ENCODE measurements at regions not wholly inside any gene's neighbourhood (a gene's known extent, or its start where the extent isn't known, plus 50 kb on each side); places are given as distances from the start of the nearest gene placed in this dataset.

DNA sequence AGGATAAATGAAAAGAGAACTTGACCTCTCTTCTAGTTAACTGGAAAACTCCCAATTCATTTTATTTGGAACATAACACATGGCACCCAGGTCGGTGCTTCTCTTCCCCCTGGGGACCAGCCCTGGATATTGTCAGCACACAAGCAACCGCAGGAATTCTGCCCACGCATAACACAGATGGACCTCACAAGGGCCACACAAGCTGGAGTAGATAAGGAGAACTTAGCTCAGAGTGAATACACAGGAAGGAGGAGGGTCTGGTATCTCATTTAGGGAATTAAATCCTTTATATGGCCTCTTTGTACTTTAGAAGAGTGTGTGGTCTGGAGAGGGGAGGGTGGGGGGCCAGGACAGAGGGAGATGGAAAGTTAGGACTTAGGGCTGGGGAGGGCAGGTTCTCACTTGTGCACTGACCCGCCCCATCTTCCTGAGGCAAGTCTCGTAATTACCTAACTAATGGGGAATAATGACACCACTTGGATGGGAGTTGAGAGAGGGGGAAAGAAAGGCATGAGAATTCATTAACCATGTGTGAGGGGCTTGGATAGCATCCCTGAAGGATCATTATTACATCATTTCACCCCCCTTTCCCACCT lies 341.2 kb upstream of the WWC1 start:
- DNase-seq: no peak
- no peaks in the 10 kb centered on the region for H3K27me3 ChIP-seq (ENCODE audit: control insufficient read depth, insufficient read depth, low read length)
- H3K36me3 ChIP-seq (ENCODE audit: control insufficient read depth, insufficient read depth, low read length): no peaks in the 10 kb centered on the region
- H3K4me3 ChIP-seq (ENCODE audit: low read length): no peak overlapping the region
- WGBS (ENCODE audit: insufficient coverage, low lambda C conversion rate): no CpG with 5 or more reads among the region's 5 CpGs
- no peaks in the 10 kb centered on the region for H3K9me3 ChIP-seq (ENCODE audit: control insufficient read depth, low read depth, low read length)
- H3K4me1 ChIP-seq (ENCODE audit: control insufficient read depth, insufficient read depth, low read length): no peaks in the 10 kb centered on the region
- H3K27ac ChIP-seq (ENCODE audit: low read length): no peak overlapping the region

GRCh38 chr5:167951116-167951515 lies 340.3 kb upstream of the WWC1 start:
- Histone ChIP-seq H3K9me3 (ENCODE audit: control insufficient read depth, low read depth, low read length) (no peaks in the 10 kb centered on the region), H3K4me3 (ENCODE audit: low read length) (no peak overlapping the region), H3K27me3 (ENCODE audit: control insufficient read depth, insufficient read depth, low read length) (no peaks in the 10 kb centered on the region), H3K27ac (ENCODE audit: low read length) (no peak overlapping the region), H3K36me3 (ENCODE audit: control insufficient read depth, insufficient read depth, low read length) (no peaks in the 10 kb centered on the region), H3K4me1 (ENCODE audit: control insufficient read depth, insufficient read depth, low read length) (no peaks in the 10 kb centered on the region)
- no peak for DNase-seq
- 84% methylated on average over 2 of the region's 4 CpGs for WGBS (ENCODE audit: insufficient coverage, low lambda C conversion rate)

DNA sequence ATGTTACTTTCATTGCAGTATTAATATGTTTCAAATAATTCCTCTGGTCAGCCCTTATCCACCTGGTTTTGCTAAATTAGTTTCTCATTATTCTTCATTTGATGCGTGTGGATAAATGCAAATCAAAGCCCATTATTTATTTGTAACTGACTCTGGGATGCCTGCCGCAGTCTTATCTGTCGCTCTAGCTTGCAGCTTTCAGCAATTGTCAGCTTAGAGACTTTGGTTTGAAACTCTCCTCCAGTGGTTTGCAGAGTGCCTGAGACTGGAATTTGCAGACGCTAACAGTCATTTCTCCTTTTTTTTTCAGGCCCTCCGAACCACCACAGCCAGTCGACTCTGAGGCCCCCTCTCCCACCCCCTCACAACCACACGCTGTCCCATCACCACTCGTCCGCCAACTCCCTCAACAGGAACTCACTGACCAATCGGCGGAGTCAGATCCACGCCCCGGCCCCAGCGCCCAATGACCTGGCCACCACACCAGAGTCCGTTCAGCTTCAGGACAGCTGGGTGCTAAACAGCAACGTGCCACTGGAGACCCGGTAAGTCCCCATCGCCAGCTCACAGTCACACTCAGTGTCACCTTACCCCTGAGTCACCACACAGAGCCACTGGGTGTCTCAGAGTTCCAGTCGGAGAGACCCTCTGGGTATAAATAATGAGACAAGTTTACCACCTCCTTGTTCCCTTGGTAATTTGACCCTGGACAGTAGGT lies 339.0 kb upstream of the WWC1 start:
- H3K27me3 ChIP-seq (ENCODE audit: control insufficient read depth, insufficient read depth, low read length): no peaks in the 10 kb centered on the region
- WGBS (ENCODE audit: insufficient coverage, low lambda C conversion rate): 28% methylated on average over 3 of the region's 19 CpGs

GRCh38 chr5:167953151-167953798 lies 338.2 kb upstream of the WWC1 start:
- no peaks in the 10 kb centered on the region for H3K4me1 ChIP-seq (ENCODE audit: control insufficient read depth, insufficient read depth, low read length)
- no peak for DNase-seq
- no peaks in the 10 kb centered on the region for H3K36me3 ChIP-seq (ENCODE audit: control insufficient read depth, insufficient read depth, low read length)
- 0% methylated on average over 1 of the region's 4 CpGs for WGBS (ENCODE audit: insufficient coverage, low lambda C conversion rate)
- no peak overlapping the region for H3K4me3 ChIP-seq (ENCODE audit: low read length)
- no peaks in the 10 kb centered on the region for H3K9me3 ChIP-seq (ENCODE audit: control insufficient read depth, low read depth, low read length)
- no peaks in the 10 kb centered on the region for H3K27me3 ChIP-seq (ENCODE audit: control insufficient read depth, insufficient read depth, low read length)
- H3K27ac ChIP-seq (ENCODE audit: low read length): no peak overlapping the region

More for the DNA sequence above, 339.0 kb upstream of the WWC1 start:
- H3K9me3 ChIP-seq (ENCODE audit: control insufficient read depth, low read depth, low read length): no peaks in the 10 kb centered on the region
- no peak overlapping the region for H3K4me3 ChIP-seq (ENCODE audit: low read length)
- no peaks in the 10 kb centered on the region for H3K4me1 ChIP-seq (ENCODE audit: control insufficient read depth, insufficient read depth, low read length)
- H3K36me3 ChIP-seq (ENCODE audit: control insufficient read depth, insufficient read depth, low read length): no peaks in the 10 kb centered on the region
- DNase-seq: no peak
- H3K27ac ChIP-seq (ENCODE audit: low read length): no peak overlapping the region

GRCh38 chr5:167961731-167962130 lies 329.7 kb upstream of the WWC1 start:
- H3K4me3 ChIP-seq (ENCODE audit: low read length): no peak overlapping the region
- H3K27me3 ChIP-seq (ENCODE audit: control insufficient read depth, insufficient read depth, low read length): no peaks in the 10 kb centered on the region
- WGBS (ENCODE audit: insufficient coverage, low lambda C conversion rate): no CpG with 5 or more reads among the region's 2 CpGs
- no peaks in the 10 kb centered on the region for H3K4me1 ChIP-seq (ENCODE audit: control insufficient read depth, insufficient read depth, low read length)
- no peak overlapping the region for H3K27ac ChIP-seq (ENCODE audit: low read length)
- DNase-seq: no peak
- no peaks in the 10 kb centered on the region for H3K9me3 ChIP-seq (ENCODE audit: control insufficient read depth, low read depth, low read length)
- H3K36me3 ChIP-seq (ENCODE audit: control insufficient read depth, insufficient read depth, low read length): no peaks in the 10 kb centered on the region

DNA sequence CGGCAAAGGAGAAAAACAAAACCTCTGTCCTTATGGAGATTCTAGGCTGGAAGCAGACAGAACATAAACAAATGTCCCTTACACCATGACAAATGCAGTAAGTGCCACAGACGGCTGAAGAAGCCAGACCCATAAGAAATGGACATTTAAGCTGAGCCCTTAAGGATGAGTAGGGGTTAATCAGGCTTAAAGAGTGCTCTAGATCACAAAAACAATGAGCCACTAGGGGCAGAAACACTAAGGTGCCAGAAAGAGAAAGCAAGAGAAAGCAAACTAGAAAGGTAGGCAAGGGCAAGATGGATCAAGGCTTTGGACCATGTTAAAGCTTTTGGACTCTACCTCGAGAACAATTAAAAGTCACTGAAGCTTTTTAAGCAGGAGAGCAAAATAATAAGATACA lies 326.9 kb upstream of the WWC1 start:
- Histone ChIP-seq H3K27me3 (ENCODE audit: control insufficient read depth, insufficient read depth, low read length) (no peaks in the 10 kb centered on the region), H3K4me1 (ENCODE audit: control insufficient read depth, insufficient read depth, low read length) (no peaks in the 10 kb centered on the region), H3K4me3 (ENCODE audit: low read length) (no peak overlapping the region), H3K27ac (ENCODE audit: low read length) (no peak overlapping the region), H3K36me3 (ENCODE audit: control insufficient read depth, insufficient read depth, low read length) (no peaks in the 10 kb centered on the region), H3K9me3 (ENCODE audit: control insufficient read depth, low read depth, low read length) (no peaks in the 10 kb centered on the region)
- no peak for DNase-seq
- 86% methylated on average over 1 of the region's 3 CpGs for WGBS (ENCODE audit: insufficient coverage, low lambda C conversion rate)

DNA sequence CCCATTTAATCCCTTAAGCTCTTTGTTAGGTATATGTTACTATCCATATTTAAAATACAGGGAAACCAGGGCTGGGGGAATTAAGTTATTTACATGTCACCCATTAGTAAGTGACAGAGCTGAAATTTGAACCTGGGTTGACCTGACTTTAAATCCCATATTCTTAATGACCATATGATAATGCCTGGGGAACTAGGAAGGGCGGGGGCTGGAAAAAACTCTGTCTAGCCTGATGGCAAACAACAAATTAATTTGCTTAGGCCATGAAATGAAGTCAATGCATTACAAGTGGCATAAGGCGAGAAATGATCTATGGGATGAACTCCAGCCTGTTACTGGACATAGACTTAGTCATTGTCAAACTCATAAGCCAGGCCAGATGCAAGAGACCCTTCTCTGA lies 325.7 kb upstream of the WWC1 start:
- no peak overlapping the region for H3K27ac ChIP-seq (ENCODE audit: low read length)
- H3K27me3 ChIP-seq (ENCODE audit: control insufficient read depth, insufficient read depth, low read length): no peaks in the 10 kb centered on the region
- H3K36me3 ChIP-seq (ENCODE audit: control insufficient read depth, insufficient read depth, low read length): no peaks in the 10 kb centered on the region
- no peaks in the 10 kb centered on the region for H3K9me3 ChIP-seq (ENCODE audit: control insufficient read depth, low read depth, low read length)
- DNase-seq: no peak
- H3K4me1 ChIP-seq (ENCODE audit: control insufficient read depth, insufficient read depth, low read length): no peaks in the 10 kb centered on the region
- no CpG with 5 or more reads among the region's 2 CpGs for WGBS (ENCODE audit: insufficient coverage, low lambda C conversion rate)
- H3K4me3 ChIP-seq (ENCODE audit: low read length): no peak overlapping the region

GRCh38 chr5:167966979-167967378 lies 324.5 kb upstream of the WWC1 start:
- H3K27ac ChIP-seq (ENCODE audit: low read length): no peak overlapping the region
- no peaks in the 10 kb centered on the region for H3K9me3 ChIP-seq (ENCODE audit: control insufficient read depth, low read depth, low read length)
- H3K36me3 ChIP-seq (ENCODE audit: control insufficient read depth, insufficient read depth, low read length): no peaks in the 10 kb centered on the region
- WGBS (ENCODE audit: insufficient coverage, low lambda C conversion rate): 51% methylated on average over 3 of the region's 3 CpGs
- DNase-seq: no peak
- H3K4me3 ChIP-seq (ENCODE audit: low read length): no peak overlapping the region
- no peaks in the 10 kb centered on the region for H3K4me1 ChIP-seq (ENCODE audit: control insufficient read depth, insufficient read depth, low read length)
- H3K27me3 ChIP-seq (ENCODE audit: control insufficient read depth, insufficient read depth, low read length): no peaks in the 10 kb centered on the region

DNA sequence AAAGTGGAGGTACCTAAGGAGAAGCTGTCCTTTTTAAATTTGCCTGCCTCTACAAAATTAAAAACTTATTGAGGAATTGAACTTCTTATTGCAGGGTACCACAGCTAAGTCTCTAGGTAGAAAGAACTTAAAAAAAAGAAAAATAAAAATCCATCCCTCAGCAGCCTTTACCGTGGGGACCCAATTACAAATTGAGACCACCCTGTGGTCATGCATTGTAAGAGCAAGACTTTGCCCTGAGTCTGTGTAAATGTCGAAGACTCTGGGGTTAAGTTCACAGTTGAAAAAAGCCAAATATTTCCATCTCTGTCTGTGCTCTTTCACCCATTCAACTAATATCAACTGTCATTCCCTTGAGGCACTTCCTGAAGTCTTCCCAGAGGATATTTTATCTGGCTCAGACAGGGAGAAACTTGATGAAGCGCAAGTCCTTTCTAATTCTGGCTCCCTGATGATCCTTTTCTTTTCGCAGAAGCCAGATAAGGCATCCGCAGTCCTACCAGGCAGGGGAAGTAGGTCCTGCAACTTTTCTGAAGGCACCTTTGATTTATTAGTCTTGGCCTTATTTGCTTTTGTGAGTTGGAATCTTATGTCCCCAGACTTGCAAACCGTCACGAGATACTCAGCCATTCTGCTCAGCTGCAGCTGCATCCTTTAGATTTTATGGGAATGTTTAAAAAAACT lies 323.8 kb upstream of the WWC1 start:
- Histone ChIP-seq H3K36me3 (ENCODE audit: control insufficient read depth, insufficient read depth, low read length) (no peaks in the 10 kb centered on the region), H3K9me3 (ENCODE audit: control insufficient read depth, low read depth, low read length) (no peaks in the 10 kb centered on the region), H3K4me3 (ENCODE audit: low read length) (no peak overlapping the region), H3K4me1 (ENCODE audit: control insufficient read depth, insufficient read depth, low read length) (no peaks in the 10 kb centered on the region), H3K27ac (ENCODE audit: low read length) (no peak overlapping the region), H3K27me3 (ENCODE audit: control insufficient read depth, insufficient read depth, low read length) (no peaks in the 10 kb centered on the region)
- WGBS (ENCODE audit: insufficient coverage, low lambda C conversion rate): no CpG with 5 or more reads among the region's 7 CpGs
- DNase-seq: no peak

GRCh38 chr5:167968837-167969236 lies 322.6 kb upstream of the WWC1 start:
- no peak overlapping the region for H3K27ac ChIP-seq (ENCODE audit: low read length)
- WGBS (ENCODE audit: insufficient coverage, low lambda C conversion rate): no CpG with 5 or more reads among the region's 4 CpGs
- H3K36me3 ChIP-seq (ENCODE audit: control insufficient read depth, insufficient read depth, low read length): no peaks in the 10 kb centered on the region
- no peak for DNase-seq
- no peaks in the 10 kb centered on the region for H3K4me1 ChIP-seq (ENCODE audit: control insufficient read depth, insufficient read depth, low read length)
- no peaks in the 10 kb centered on the region for H3K27me3 ChIP-seq (ENCODE audit: control insufficient read depth, insufficient read depth, low read length)
- H3K4me3 ChIP-seq (ENCODE audit: low read length): no peak overlapping the region
- H3K9me3 ChIP-seq (ENCODE audit: control insufficient read depth, low read depth, low read length): no peaks in the 10 kb centered on the region
